GM12872 (cell line): ENCODE measurements at regions not wholly inside any gene's neighbourhood (a gene's known extent, or its start where the extent isn't known, plus 50 kb on each side); places are given as distances from the start of the nearest gene placed in this dataset.

Source experiments
- CTCF ChIP-seq: IDR thresholded peaks from 3 replicates; pipeline ENCODE4 v1.5.1; 2011; ENCODE audit warnings: low read depth, mild to moderate bottlenecking, low read length, moderate library complexity; ENCODE audit not compliant: insufficient read depth

GRCh38 chr1:5098981-5099385 lies 444.6 kb downstream of the AJAP1 start:
- no peak for TF ChIP-seq CTCF

- TF ChIP-seq CTCF: no peak
These were observed 438.6 kb downstream of the AJAP1 start for GRCh38 chr1:5093042-5093441.

- TF ChIP-seq CTCF: no peak
These were observed 430.3 kb downstream of the AJAP1 start for GRCh38 chr1:5084676-5085075.

- no peak for TF ChIP-seq CTCF
These were observed 412.8 kb downstream of the AJAP1 start for GRCh38 chr1:5067246-5067645.

- no peak for TF ChIP-seq CTCF
These were observed 399.3 kb downstream of the AJAP1 start for GRCh38 chr1:5053744-5054143.

GRCh38 chr1:5029136-5029535 lies 374.7 kb downstream of the AJAP1 start:
- no peak for TF ChIP-seq CTCF

GRCh38 chr1:5012249-5012648 lies 357.8 kb downstream of the AJAP1 start:
- TF ChIP-seq CTCF: no peak

GRCh38 chr1:5010656-5011055 lies 356.2 kb downstream of the AJAP1 start:
- TF ChIP-seq CTCF: no peak
